A172 (cell line): ENCODE measurements at regions not wholly inside any gene's neighbourhood (a gene's known extent, or its start where the extent isn't known, plus 50 kb on each side); places are given as distances from the start of the nearest gene placed in this dataset.
"Not testable (repeated sequence)": the region's sequence is repeated elsewhere in the genome, so short reads cannot be mapped to it uniquely, and the experiment has no call there.

ENCODE experiments used
- DNase-seq: peaks from one replicate; pipeline ENCODE4 v3.0.0-alpha.2; 2015; ENCODE audit warnings: low spot score

- no peak for DNase-seq
These were observed 1122.0 kb upstream of the ALCAM start for GRCh38 chr3:104244680-104245220.

DNA sequence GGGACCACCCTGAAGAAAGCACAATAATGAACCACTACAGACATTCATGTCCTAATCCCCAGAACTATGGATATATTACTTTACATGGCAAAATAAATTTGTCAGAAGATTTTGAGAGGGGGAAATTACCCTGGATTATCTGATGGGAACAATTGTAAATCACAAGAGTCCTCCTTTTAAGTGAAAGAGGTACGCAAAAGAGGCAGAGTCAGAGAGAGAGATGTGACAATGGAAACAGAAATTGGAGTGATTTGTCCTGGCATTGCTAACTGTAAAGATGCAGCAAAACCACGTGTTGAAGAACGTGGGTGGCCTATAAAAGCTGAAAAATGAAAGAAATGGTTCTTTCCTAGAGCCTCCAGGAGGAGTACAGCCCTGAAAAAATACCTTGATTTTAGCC is 1121.4 kb upstream of the ALCAM start:
- DNase-seq = no peak

DNA sequence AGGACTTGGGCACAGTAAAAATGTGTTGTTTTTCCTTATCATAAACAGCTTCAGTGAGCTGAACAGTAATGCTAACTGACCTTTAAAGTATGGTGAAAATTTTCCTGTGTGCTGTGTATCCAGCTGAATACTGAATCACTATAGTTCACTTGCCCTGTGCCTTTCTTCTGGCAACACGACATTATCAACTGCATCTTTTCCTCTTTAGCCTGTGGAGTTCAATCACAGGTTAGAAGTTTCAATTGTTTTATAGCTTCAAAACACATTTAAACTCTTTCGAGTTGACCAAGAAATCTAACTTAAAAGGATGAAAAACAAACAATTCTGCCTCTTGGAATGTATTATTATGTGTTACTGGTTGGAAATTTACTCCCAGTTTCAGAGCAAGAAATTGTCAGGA is 1120.7 kb upstream of the ALCAM start:
- no peak for DNase-seq

DNA sequence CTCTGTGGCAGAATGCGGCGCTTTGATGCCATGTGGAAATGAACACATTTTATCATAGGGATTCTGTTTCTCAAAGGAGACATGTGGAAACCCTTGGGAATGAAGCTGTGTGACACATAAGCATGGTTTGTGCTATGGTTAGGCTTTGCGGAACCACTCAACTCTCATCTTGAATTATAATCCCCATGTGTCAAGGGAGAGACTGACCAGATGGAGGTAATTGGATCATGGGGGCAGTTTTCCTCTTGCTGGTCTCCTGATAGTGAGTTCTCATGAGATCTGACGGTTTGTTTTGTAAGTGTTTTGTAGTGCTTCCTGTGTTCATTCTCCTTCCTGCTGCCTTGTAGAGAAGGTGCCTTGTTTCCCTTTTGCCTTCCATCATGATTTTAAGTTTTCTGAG is 1109.2 kb upstream of the ALCAM start:
- DNase-seq = no peak

DNA sequence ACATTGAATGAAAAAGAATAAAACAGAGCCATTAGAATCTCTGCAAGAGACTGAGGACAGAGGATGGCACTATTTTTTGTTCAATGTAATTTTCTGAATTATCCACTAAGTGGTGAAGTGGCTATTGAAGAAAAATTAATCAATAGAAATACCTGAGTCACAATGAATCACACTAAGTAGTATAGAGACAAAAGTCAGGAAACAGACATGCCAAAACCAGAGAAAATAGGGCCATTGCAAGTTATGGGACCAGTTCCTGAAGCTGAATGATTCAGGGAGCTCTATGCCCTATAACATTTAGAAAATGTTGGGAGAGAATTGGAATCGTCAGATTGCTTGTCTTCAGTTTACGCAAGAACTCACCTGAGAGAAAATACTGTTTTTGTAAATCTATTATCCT is 1103.2 kb upstream of the ALCAM start:
- DNase-seq = no peak

DNA sequence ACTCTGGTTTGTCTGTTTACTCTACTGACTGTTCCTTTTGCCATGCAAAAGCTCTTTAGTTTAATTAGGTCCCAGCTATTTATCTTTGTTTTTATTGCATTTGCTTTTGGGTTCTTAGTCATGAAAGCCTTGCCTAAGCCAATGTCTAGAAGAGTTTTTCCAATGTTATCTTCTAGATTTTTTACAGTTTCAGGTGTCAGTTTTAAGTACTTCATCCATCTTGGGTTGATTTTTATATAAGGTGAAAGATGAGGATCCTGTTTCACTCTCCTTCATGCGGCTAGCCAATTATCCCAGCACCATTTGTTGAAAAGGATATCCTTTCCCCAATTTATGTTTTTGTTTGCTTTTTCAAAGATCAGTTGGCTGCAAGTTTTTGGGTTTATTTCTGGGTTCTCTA is 1100.5 kb upstream of the ALCAM start:
- DNase-seq = not testable (repeated sequence)

DNA sequence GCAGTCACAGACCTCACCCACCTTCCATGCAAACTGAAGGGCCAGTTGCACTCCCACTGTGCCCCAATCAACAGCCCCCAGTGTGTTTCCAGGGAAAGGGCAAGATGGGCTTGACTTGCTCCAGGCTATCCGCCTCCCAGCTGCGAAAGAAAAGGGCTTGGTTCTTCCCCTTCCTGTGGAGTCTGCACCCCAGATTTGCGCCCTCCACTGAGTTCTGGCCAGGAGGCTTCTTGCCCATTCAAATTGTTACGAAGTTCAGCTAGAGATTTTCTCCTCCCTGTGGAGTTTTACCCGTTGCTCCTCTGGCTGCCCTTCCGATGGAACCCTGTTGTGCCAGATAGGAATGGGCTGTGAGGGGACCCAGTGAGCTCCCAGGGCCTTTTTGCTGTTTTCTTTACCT is 1096.9 kb upstream of the ALCAM start:
- DNase-seq = no peak

GRCh38 chr3:104273046-104273649 is 1093.6 kb upstream of the ALCAM start:
- DNase-seq = peak; percentile 49

- no peak for DNase-seq
These were observed 1091.5 kb upstream of the ALCAM start for GRCh38 chr3:104275199-104275598.

- DNase-seq = peak; percentile 68
These were observed 1087.1 kb upstream of the ALCAM start for GRCh38 chr3:104279617-104280016.

DNA sequence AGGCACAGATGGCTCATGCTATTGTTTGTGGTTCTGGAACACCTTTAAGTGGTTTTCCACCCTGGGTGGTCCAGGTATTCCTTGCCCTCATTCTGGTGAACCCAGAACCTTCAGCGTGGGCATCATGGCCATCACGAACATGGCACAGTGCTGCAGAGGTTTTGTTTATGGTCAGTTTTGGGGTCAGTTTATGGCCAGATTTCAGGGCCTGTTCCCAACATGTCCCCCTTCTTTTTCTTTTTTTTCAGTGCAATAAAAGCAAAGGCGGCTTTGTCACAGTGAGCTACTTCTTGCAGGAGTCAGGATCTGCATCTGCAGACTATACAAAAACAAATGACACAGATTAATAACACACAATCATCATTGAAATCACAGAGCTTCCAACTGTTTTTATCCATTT is 1085.0 kb upstream of the ALCAM start:
- DNase-seq = no peak

GRCh38 chr3:104286645-104287044 is 1080.1 kb upstream of the ALCAM start:
- no peak for DNase-seq

GRCh38 chr3:104291437-104291851 is 1075.3 kb upstream of the ALCAM start:
- no peak for DNase-seq

GRCh38 chr3:104291878-104292277 is 1074.8 kb upstream of the ALCAM start:
- DNase-seq = peak; percentile 18

DNA sequence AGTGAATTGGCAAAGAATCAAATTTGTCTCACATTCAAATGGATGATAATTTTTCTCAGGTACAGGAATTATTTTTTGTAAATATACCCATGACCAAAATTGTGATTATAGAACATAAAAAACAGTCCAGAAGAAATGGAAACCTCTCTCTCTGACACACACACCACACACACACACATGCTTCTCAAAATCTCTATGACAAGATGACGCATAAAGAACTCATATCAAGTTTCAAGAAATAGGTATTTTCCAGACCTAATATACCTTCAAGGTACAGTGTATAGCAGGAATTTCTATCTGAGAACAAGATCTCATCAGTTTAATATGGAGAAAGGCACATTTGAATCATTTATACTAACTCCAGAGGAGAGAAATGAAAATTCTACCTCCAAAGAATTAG is 1069.1 kb upstream of the ALCAM start:
- DNase-seq = no peak

GRCh38 chr3:104298662-104299061 is 1068.0 kb upstream of the ALCAM start:
- DNase-seq = no peak

DNA sequence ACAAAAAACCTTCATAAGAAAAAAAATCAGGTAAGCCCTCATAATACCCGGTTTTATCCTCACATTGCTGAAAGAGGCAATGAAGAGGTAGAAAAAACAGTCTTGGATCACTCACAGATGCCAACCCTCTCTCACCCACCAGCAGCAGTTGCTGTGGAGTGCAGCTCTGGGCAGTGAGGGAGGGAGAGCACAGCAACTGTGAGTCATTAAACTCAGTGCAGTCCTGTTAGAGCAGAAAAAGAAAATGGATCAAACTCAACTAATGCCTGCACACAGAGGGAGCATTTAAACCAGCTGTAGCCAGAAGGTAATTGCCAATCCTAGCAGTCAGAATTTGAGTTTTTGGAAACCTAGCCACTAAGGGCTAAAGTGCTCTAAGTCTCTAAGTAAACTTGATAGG is 1050.6 kb upstream of the ALCAM start:
- peak; percentile 12 for DNase-seq

- DNase-seq = peak; percentile 46
These were observed 1043.5 kb upstream of the ALCAM start for GRCh38 chr3:104323226-104323625.

DNA sequence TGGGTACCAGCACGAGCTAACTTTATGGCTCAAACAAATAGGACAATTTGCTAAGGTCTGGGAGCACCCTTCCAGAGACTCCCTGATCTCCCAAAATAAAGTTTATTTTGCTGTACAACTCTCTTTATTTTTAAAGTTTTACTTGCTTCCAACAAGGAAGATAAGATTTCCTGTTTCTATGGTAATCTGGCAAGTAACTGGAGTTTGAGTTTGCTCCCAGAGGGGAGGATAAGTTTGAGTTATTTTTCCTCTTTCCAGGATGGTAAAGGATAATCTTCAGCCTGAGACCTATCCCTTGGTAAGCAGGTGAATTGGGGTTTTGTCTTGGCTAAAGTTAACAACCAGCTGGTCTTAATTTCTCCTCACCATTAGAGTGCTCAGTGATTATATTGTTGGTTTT is 1019.4 kb upstream of the ALCAM start:
- no peak for DNase-seq

DNA sequence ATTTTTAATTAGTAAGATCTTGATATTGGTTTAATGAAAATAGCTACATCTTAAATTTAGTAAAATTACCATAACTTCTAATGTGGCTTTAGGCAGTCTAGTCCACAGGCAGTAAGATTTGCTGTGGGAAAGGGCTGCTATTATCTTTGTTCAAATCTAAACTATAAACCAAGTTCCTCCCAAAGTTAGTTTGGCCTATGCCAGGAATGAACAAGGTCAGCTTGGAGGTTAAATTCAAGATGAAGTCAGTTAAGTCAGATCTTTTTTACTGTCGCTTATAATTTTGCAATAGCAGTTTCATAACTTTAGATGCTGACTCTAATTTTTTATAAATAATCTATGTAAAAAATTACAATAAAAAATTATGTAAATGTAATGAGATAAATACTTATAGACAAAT is 1016.9 kb upstream of the ALCAM start:
- DNase-seq = no peak

GRCh38 chr3:104353951-104354350 is 1012.8 kb upstream of the ALCAM start:
- DNase-seq = no peak

- DNase-seq = peak; percentile 86
These were observed 1007.2 kb upstream of the ALCAM start for GRCh38 chr3:104359546-104359945.

DNA sequence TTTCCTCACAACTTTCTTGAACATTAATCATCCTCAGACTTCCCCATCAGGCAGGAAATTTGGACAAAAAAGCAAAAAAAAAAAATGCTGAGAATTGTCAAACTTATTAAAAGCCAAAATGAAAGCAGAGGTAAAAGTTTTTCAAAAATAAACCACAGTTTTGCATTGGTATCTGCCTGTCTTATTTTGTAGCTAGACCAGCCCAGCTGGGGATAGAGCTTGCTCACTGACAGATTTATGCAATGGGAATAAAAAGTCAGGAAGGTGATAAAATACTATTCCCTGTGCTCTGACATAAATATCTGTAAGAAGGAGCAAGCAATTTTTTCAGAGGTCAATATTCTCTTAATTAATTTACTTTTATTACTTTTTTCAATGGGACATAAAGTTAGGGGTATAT is 1006.7 kb upstream of the ALCAM start:
- peak; percentile 8 for DNase-seq

GRCh38 chr3:104361748-104362147 is 1005.0 kb upstream of the ALCAM start:
- not testable (repeated sequence) for DNase-seq
